ENCODE measurements at regions not wholly inside any gene's neighbourhood (a gene's known extent, or its start where the extent isn't known, plus 50 kb on each side); places are given as distances from the start of the nearest gene placed in this dataset.

DNA sequence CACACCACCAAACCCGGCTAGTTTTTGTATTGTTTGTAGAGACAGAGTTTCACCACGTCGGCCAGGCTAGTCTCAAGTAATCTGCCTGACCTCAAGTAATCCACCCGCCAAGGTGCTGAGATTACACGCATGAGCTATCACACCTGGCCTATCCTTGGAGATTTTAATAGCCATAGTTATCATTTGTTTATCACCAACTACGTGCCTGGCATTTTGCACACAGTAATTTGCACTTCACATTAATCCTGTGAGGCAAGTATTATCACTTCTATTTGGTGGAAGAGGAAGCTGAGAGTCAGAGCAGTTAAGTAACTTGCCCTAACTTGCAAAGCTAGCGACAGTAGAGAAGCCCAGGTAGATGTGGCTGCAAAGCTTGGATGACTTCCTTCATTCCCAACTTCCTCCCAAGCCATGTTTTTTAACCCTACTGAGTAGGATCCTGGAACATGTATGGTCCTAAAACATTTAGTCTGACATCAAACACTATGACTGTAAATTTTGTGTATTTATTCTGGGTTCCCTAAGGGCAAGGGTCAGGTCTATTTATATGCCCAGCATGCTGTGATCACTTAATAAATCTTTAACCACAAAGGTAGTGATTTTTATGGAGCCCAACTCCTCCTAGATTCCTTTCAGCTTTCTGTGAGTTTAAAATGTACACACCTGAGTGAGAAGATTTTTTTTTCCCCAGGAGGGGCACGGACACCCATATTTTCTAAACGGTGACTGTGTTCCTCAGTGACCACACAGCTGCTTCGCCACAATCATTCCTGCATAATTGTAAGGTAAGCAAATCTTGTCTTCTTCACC, 100.2 kb upstream of the RAI14 start:
- no peak for TF ChIP-seq POLR2A (IDR thresholded peaks at IDR 0.05)
- TF ChIP-seq, protein P1, sequence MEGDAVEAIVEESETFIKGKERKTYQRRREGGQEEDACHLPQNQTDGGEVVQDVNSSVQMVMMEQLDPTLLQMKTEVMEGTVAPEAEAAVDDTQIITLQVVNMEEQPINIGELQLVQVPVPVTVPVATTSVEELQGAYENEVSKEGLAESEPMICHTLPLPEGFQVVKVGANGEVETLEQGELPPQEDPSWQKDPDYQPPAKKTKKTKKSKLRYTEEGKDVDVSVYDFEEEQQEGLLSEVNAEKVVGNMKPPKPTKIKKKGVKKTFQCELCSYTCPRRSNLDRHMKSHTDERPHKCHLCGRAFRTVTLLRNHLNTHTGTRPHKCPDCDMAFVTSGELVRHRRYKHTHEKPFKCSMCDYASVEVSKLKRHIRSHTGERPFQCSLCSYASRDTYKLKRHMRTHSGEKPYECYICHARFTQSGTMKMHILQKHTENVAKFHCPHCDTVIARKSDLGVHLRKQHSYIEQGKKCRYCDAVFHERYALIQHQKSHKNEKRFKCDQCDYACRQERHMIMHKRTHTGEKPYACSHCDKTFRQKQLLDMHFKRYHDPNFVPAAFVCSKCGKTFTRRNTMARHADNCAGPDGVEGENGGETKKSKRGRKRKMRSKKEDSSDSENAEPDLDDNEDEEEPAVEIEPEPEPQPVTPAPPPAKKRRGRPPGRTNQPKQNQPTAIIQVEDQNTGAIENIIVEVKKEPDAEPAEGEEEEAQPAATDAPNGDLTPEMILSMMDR (IDR thresholded peaks at IDR 0.05), result no peak

All from right lobe of liver (tissue), 4 donors.